ENCODE measurements at regions not wholly inside any gene's neighbourhood (a gene's known extent, or its start where the extent isn't known, plus 50 kb on each side); places are given as distances from the start of the nearest gene placed in this dataset.

DNA sequence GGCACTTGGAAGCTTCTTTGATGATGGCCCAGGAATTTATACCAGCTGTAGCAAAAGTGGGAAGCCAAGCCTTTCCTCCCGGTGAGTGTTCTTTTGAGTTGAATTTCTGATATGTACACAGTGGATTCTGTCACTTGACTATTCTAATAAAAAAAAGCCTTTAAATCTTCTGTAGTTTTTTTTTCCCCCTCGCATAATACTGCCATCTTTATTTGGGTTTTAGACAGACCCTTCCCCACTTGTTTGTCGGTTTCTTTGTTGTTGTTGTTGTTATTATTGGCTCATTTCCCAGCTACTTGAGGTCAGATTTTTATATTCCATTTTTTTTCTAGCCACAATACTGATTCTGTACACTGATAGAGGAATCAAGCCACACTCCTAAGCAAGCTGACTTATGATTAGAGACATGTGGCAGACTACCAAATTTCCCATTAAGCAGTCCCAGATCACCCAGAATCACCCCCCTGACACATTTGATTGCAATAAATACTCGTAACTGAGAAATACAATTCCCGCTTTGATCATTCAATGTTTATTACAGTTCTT, 122.4 kb upstream of the IL12A start:
- TF ChIP-seq, protein P1, sequence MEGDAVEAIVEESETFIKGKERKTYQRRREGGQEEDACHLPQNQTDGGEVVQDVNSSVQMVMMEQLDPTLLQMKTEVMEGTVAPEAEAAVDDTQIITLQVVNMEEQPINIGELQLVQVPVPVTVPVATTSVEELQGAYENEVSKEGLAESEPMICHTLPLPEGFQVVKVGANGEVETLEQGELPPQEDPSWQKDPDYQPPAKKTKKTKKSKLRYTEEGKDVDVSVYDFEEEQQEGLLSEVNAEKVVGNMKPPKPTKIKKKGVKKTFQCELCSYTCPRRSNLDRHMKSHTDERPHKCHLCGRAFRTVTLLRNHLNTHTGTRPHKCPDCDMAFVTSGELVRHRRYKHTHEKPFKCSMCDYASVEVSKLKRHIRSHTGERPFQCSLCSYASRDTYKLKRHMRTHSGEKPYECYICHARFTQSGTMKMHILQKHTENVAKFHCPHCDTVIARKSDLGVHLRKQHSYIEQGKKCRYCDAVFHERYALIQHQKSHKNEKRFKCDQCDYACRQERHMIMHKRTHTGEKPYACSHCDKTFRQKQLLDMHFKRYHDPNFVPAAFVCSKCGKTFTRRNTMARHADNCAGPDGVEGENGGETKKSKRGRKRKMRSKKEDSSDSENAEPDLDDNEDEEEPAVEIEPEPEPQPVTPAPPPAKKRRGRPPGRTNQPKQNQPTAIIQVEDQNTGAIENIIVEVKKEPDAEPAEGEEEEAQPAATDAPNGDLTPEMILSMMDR (IDR thresholded peaks at IDR 0.05): no peak
- peak; percentile 59 for TF ChIP-seq POLR2AphosphoS5 (IDR thresholded peaks at IDR 0.05)
- TF ChIP-seq POLR2A (IDR thresholded peaks at IDR 0.05): no peak
